Uterus (tissue), 3 donors: ENCODE measurements at regions not wholly inside any gene's neighbourhood (a gene's known extent, or its start where the extent isn't known, plus 50 kb on each side); places are given as distances from the start of the nearest gene placed in this dataset.
A peak's percentile ranks its signal among the peaks of the same experiment; 100 is the strongest.
"Not testable (repeated sequence)": the region's sequence is repeated elsewhere in the genome, so short reads cannot be mapped to it uniquely, and the experiment has no call there.

Source experiments
- DNase-seq, 2 donors: peaks; one replicate each; pipeline ENCODE4 v3.0.0-alpha.2; 2019 to 2020
- H3K27ac ChIP-seq, 2 donors: fragments of 200-600 bp; sonication (generic); 1 replicate in 1 of 2; 2 replicates in 1 of 2; pipeline ENCODE4 v1.5.1; 2016 to 2018
- H3K27me3 ChIP-seq, 2 donors: fragments of 200-600 bp; sonication (generic); one replicate each; pipeline ENCODE4 v1.5.1; 2018 to 2019; ENCODE audit warnings: control low read depth in 1 of 2
- H3K36me3 ChIP-seq, 2 donors: fragments of 200-600 bp; sonication (generic); one replicate each; pipeline ENCODE4 v1.5.1; 2019; ENCODE audit warnings: control low read depth in 1 of 2
- H3K4me1 ChIP-seq, 2 donors: fragments of 200-600 bp; sonication (generic); one replicate each; pipeline ENCODE4 v1.5.1; 2018 to 2019; ENCODE audit warnings: control low read depth in 1 of 2
- H3K4me3 ChIP-seq, 2 donors: fragments of 200-600 bp; sonication (generic); 1 replicate in 1 of 2; 2 replicates in 1 of 2; pipeline ENCODE4 v1.5.1; 2018 to 2019; ENCODE audit warnings: mild to moderate bottlenecking in 1 of 2
- H3K9me3 ChIP-seq, 2 donors: fragments of 200-600 bp; sonication (generic); one replicate each; pipeline ENCODE4 v1.5.1; 2019; ENCODE audit warnings: control low read depth in 1 of 2
- CTCF ChIP-seq, 4 experiments: fragments of 200-600 bp in 2 of 4; fragments of 450-650 bp in 2 of 4; sonication (generic) in 2 of 4; IDR thresholded peaks; one replicate each; pipeline ENCODE4 v1.5.1; 2016 to 2019; ENCODE audit warnings: antibody characterized with exemption in 4 of 4, mild to moderate bottlenecking in 2 of 4, moderate library complexity in 1 of 4
- POLR2A ChIP-seq, 2 donors: fragments of 450-650 bp; IDR thresholded peaks; one replicate each; pipeline ENCODE4 v1.6.1; 2016; ENCODE audit warnings: antibody characterized with exemption in 2 of 2, mild to moderate bottlenecking in 1 of 2, moderate library complexity in 1 of 2
- intact Hi-C: fragments of 100-400 bp; cut with DNase I; formaldehyde crosslinking; loops from one replicate; pipeline ENCODE4 v1.15.1; 2023; ENCODE audit warnings: low total_unique reads
- donor health status: DM: yes; HTN: yes; CAD: no.

GRCh38 chr2:223185638-223186037 lies 133.6 kb downstream of the KCNE4 start:
- no peaks in the 10 kb centered on the region for H3K36me3 ChIP-seq

DNA sequence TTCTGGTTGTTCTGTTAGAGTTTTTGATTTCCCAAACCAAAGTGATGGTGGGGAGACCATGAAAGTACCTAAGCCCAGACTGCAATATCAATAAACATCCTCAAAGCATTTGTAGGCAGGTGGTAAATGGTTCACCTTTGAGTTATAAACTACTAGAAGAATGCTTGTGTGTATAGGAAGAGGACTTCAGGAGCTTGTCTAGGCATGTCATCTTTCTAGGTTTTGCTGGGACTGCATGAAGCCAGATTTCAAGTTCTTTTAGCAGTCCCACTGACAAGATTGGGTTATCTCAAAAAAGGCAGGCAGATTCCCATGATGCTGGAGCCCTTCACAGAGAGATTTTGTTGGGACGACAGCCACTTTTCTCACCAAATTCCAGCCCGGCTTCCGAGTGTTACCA lies 135.3 kb downstream of the KCNE4 start:
- Histone ChIP-seq H3K9me3 (no peaks in the 10 kb centered on the region), H3K27me3 (no peaks in the 10 kb centered on the region), H3K4me3 (no peak overlapping the region), H3K27ac (no peak overlapping the region), H3K36me3 (no peaks in the 10 kb centered on the region), H3K4me1 (no peaks in the 10 kb centered on the region)
- intact Hi-C loops, result no loop called here
- DNase-seq, result no peak
- TF ChIP-seq CTCF (IDR thresholded peaks at IDR 0.05), result no peak
- no peak for TF ChIP-seq POLR2A (IDR thresholded peaks at IDR 0.05)

More at GRCh38 chr2:223185638-223186037, 133.6 kb downstream of the KCNE4 start:
- Histone ChIP-seq H3K27me3 (no peaks in the 10 kb centered on the region), H3K4me1 (no peaks in the 10 kb centered on the region), H3K9me3 (no peaks in the 10 kb centered on the region), H3K4me3 (no peak overlapping the region), H3K27ac (no peak overlapping the region)
- no peak for DNase-seq
- intact Hi-C loops, result no loop called here
- no peak for TF ChIP-seq CTCF (IDR thresholded peaks at IDR 0.05)
- no peak for TF ChIP-seq POLR2A (IDR thresholded peaks at IDR 0.05)

GRCh38 chr2:223190561-223191206 lies 138.7 kb downstream of the KCNE4 start:
- H3K9me3 ChIP-seq, DNase-seq, H3K27ac ChIP-seq, H3K27me3 ChIP-seq, H3K36me3 ChIP-seq, H3K4me1 ChIP-seq, intact Hi-C loops, H3K4me3 ChIP-seq: not testable (repeated sequence)

GRCh38 chr2:223196331-223196730 lies 144.3 kb downstream of the KCNE4 start:
- H3K9me3 ChIP-seq, result no peaks in the 10 kb centered on the region
- TF ChIP-seq CTCF (IDR thresholded peaks at IDR 0.05) (no peak), POLR2A (IDR thresholded peaks at IDR 0.05) (no peak)
- H3K4me3 ChIP-seq, result no peak overlapping the region
- no peaks in the 10 kb centered on the region for H3K27me3 ChIP-seq
- intact Hi-C loops, result no loop called here
- H3K4me1 ChIP-seq, result no peaks in the 10 kb centered on the region
- H3K36me3 ChIP-seq, result no peaks in the 10 kb centered on the region
- peak overlapping the region; percentile 42 to 66 for H3K27ac ChIP-seq
- DNase-seq, result no peak

DNA sequence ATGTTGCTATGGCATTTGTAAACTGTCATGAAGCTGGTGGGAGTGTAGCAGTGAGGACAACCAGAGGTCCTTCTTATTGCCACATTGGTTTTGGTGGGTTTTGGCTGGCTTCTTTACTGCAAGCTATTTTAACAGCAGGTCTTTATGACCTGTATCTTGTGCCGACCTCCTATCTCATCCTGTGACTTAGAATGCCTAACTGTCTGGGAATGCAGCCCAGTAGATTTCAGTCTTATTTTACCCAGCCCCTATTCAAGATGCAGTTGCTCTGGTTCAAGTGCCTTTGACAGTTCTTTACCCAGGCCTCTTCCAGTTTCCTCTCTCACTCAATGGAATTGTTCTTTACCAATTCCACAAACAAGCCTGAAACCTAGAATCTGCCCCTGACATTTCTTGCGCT lies 145.1 kb downstream of the KCNE4 start:
- TF ChIP-seq POLR2A (IDR thresholded peaks at IDR 0.05), result no peak
- TF ChIP-seq CTCF (IDR thresholded peaks at IDR 0.05), result no peak
- no peaks in the 10 kb centered on the region for H3K36me3 ChIP-seq
- no peak overlapping the region for H3K4me3 ChIP-seq
- H3K27ac ChIP-seq, result peak overlapping the region; percentile 42 to 66
- H3K9me3 ChIP-seq, result no peaks in the 10 kb centered on the region
- intact Hi-C loops, result no loop called here
- DNase-seq, result peak in 1 of 2 donors; percentile 55
- no peaks in the 10 kb centered on the region for H3K4me1 ChIP-seq
- no peaks in the 10 kb centered on the region for H3K27me3 ChIP-seq
